CD14-positive monocyte (primary cell): ENCODE measurements at regions not wholly inside any gene's neighbourhood (a gene's known extent, or its start where the extent isn't known, plus 50 kb on each side); places are given as distances from the start of the nearest gene placed in this dataset.

Experiments
- DNase-seq, 3 donors: peaks; one replicate each; pipeline ENCODE4 v3.0.0-alpha.2; 2011 to 2022
- H2AFZ ChIP-seq: 2 replicates; pipeline ENCODE4 v1.6.0; 2012; ENCODE audit warnings: mild to moderate bottlenecking, low read depth, low read length, inconsistent platforms; ENCODE audit not compliant: insufficient read depth, poor library complexity, severe bottlenecking
- H3K27ac ChIP-seq, 2 donors: 1 replicate in 1 of 2; 2 replicates in 1 of 2; pipeline ENCODE4 v1.5.1; 2012 to 2013; ENCODE audit warnings: low read length in 2 of 2, control low read depth in 1 of 2, inconsistent platforms in 1 of 2, low read depth in 1 of 2, mild to moderate bottlenecking in 1 of 2
- H3K27me3 ChIP-seq, 2 donors: one replicate each; pipeline versions ENCODE4 v1.6.0 to v1.6.1; 2011 to 2013; ENCODE audit warnings: low read length in 2 of 2; ENCODE audit not compliant: control insufficient read depth in 2 of 2, insufficient read depth in 2 of 2
- H3K36me3 ChIP-seq, 2 donors: replicated peaks in 1 of 2; 1 replicate in 1 of 2; 2 replicates in 1 of 2; pipeline versions ENCODE4 v1.5.1 to v1.6.1; 2012 to 2013; ENCODE audit warnings: low read length in 2 of 2, control low read depth in 1 of 2, inconsistent platforms in 1 of 2, mild to moderate bottlenecking in 1 of 2; ENCODE audit not compliant: insufficient read depth in 2 of 2, control insufficient read depth in 1 of 2
- H3K4me1 ChIP-seq, 2 donors: 1 replicate in 1 of 2; 2 replicates in 1 of 2; pipeline versions ENCODE4 v1.5.1 to v1.6.1; 2012 to 2013; ENCODE audit warnings: low read length in 2 of 2, control low read depth in 1 of 2, inconsistent platforms in 1 of 2, mild to moderate bottlenecking in 1 of 2, moderate library complexity in 1 of 2; ENCODE audit not compliant: insufficient read depth in 2 of 2, control insufficient read depth in 1 of 2
- H3K4me2 ChIP-seq: replicated peaks from 2 replicates; pipeline ENCODE3; 2012; ENCODE audit warnings: low read length, moderate library complexity, mild to moderate bottlenecking; ENCODE audit not compliant: poor library complexity, severe bottlenecking; ENCODE audit errors: extremely low read depth
- H3K4me3 ChIP-seq, 3 experiments: fragments of 200-600 bp in 1 of 3; sonication (generic) in 1 of 3; replicated peaks in 1 of 3; 1 replicate in 2 of 3; 2 replicates in 1 of 3; pipeline ENCODE4 v1.5.1; 2011 to 2013; ENCODE audit warnings: low read length in 3 of 3, mild to moderate bottlenecking in 3 of 3, control low read depth in 2 of 3, low read depth in 2 of 3, inconsistent platforms in 1 of 3, moderate library complexity in 1 of 3
- H3K79me2 ChIP-seq: 2 replicates; pipeline ENCODE4 v1.6.0; 2012; ENCODE audit warnings: mild to moderate bottlenecking, control low read depth, inconsistent platforms, low read length, moderate library complexity; ENCODE audit not compliant: insufficient read depth
- H3K9ac ChIP-seq: 2 replicates; pipeline ENCODE4 v1.6.0; 2017; ENCODE audit warnings: low read length, mild to moderate bottlenecking; ENCODE audit not compliant: insufficient read depth, poor library complexity, severe bottlenecking
- H3K9me3 ChIP-seq, 2 donors: replicated peaks in 1 of 2; 1 replicate in 1 of 2; 2 replicates in 1 of 2; pipeline versions ENCODE4 v1.5.1 to v1.6.1; 2012 to 2013; ENCODE audit warnings: low read length in 2 of 2, control low read depth in 1 of 2; ENCODE audit not compliant: control insufficient read depth in 1 of 2, insufficient read depth in 1 of 2
- H4K20me1 ChIP-seq: 2 replicates; pipeline ENCODE4 v1.6.0; 2012; ENCODE audit warnings: mild to moderate bottlenecking, low read length, control low read depth, moderate library complexity; ENCODE audit not compliant: insufficient read depth
- H3K27ac Mint-ChIP-seq, 7 donors: one replicate each; pipeline ENCODE4 v1.8.0; 2020; ENCODE audit warnings: mild to moderate bottlenecking in 7 of 7, mixed read lengths in 7 of 7, moderate library complexity in 6 of 7, inconsistent platforms in 2 of 7
- H3K27me3 Mint-ChIP-seq, 3 donors: one replicate each; pipeline ENCODE4 v1.8.0; 2021 to 2022; ENCODE audit warnings: low read depth in 3 of 3, mild to moderate bottlenecking in 3 of 3, mixed read lengths in 3 of 3, moderate library complexity in 3 of 3, inconsistent platforms in 1 of 3
- H3K36me3 Mint-ChIP-seq, 2 donors: one replicate each; pipeline ENCODE4 v1.8.0; 2020; ENCODE audit warnings: mixed read lengths in 2 of 2, inconsistent platforms in 1 of 2, mild to moderate bottlenecking in 1 of 2
- H3K4me1 Mint-ChIP-seq: one replicate; pipeline ENCODE4 v1.8.0; 2020; ENCODE audit warnings: mild to moderate bottlenecking, mixed read lengths
- H3K4me3 Mint-ChIP-seq, 2 donors: one replicate each; pipeline ENCODE4 v1.8.0; 2020; ENCODE audit warnings: mild to moderate bottlenecking in 2 of 2, mixed read lengths in 2 of 2, moderate library complexity in 1 of 2
- H3K9me3 Mint-ChIP-seq, 7 donors: one replicate each; pipeline ENCODE4 v1.8.0; 2020 to 2022; ENCODE audit warnings: mixed read lengths in 7 of 7, mild to moderate bottlenecking in 6 of 7, moderate library complexity in 6 of 7, inconsistent platforms in 2 of 7
- WGBS: methylation state at CpG from one replicate; pipeline ENCODE4 v1.1.5; 2013; ENCODE audit warnings: missing lambda C conversion rate; ENCODE audit not compliant: insufficient coverage; 5-methylcytosine and 5-hydroxymethylcytosine counted together
- intact Hi-C, 2 donors: fragments of 100-400 bp; cut with micrococcal nuclease; formaldehyde crosslinking; loops; one replicate each; pipeline versions ENCODE4 v1.15.0 to v1.15.1; 2023
- TF ChIP-seq, protein P1 (sequence below): fragments of 200-600 bp; IDR thresholded peaks from one replicate; pipeline ENCODE4 v1.8.0; 2022; ENCODE audit warnings: antibody characterized with exemption, mild to moderate bottlenecking

DNA sequence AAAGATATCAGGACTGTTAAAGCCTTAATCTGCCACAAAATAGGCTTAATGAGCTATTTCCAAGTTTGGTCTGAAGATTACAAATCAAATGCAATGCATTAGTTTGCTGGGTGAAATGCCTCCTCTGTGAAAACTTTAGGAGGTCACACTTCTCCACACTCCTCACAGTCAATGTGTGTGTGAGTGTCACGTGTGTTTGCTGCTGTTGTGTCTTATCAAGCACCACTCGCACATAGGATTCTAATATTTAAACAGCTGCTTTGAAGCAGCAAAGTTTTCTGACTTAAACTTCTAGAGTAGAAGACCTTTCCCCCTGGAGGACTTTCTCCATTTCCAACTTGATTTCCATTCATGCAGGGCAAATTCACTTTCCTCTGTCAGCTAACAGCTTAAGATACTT lies 203.2 kb upstream of the PEX5L start:
- Mint-ChIP-seq H3K4me1 (no peaks in the 10 kb centered on the region), H3K4me3 (no peak overlapping the region), H3K27ac (no peak overlapping the region), H3K9me3 (peaks cover 4 to 13% (median 7%) of the 10 kb centered on the region in 7 donors), H3K36me3 (no peaks in the 10 kb centered on the region), H3K27me3 (peaks cover 0 to 2% (median 0%) of the 10 kb centered on the region in 3 donors)
- Histone ChIP-seq H3K4me2 (no peak overlapping the region), H3K9me3 (peaks cover 8 to 14% of the 10 kb centered on the region in 2 donors), H3K9ac (no peak overlapping the region), H3K4me3 (no peak overlapping the region), H3K79me2 (no peaks in the 10 kb centered on the region), H3K36me3 (no peaks in the 10 kb centered on the region), H3K4me1 (no peaks in the 10 kb centered on the region), H2AFZ (no peak overlapping the region), H4K20me1 (no peaks in the 10 kb centered on the region), H3K27ac (no peak overlapping the region), H3K27me3 (no peaks in the 10 kb centered on the region)
- no CpG with 5 or more reads among the region's 2 CpGs for WGBS
- intact Hi-C loops, result no loop called here
- TF ChIP-seq, protein P1, sequence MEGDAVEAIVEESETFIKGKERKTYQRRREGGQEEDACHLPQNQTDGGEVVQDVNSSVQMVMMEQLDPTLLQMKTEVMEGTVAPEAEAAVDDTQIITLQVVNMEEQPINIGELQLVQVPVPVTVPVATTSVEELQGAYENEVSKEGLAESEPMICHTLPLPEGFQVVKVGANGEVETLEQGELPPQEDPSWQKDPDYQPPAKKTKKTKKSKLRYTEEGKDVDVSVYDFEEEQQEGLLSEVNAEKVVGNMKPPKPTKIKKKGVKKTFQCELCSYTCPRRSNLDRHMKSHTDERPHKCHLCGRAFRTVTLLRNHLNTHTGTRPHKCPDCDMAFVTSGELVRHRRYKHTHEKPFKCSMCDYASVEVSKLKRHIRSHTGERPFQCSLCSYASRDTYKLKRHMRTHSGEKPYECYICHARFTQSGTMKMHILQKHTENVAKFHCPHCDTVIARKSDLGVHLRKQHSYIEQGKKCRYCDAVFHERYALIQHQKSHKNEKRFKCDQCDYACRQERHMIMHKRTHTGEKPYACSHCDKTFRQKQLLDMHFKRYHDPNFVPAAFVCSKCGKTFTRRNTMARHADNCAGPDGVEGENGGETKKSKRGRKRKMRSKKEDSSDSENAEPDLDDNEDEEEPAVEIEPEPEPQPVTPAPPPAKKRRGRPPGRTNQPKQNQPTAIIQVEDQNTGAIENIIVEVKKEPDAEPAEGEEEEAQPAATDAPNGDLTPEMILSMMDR, result no peak
- no peak for DNase-seq

- Histone ChIP-seq H3K27ac (no peak overlapping the region), H4K20me1 (no peaks in the 10 kb centered on the region), H3K27me3 (no peaks in the 10 kb centered on the region), H3K79me2 (no peaks in the 10 kb centered on the region), H3K4me2 (no peak overlapping the region), H3K9me3 (no peaks in the 10 kb centered on the region), H3K4me3 (no peak overlapping the region), H3K4me1 (no peaks in the 10 kb centered on the region), H3K9ac (no peak overlapping the region), H2AFZ (no peak overlapping the region), H3K36me3 (no peaks in the 10 kb centered on the region)
- WGBS, result no CpG with 5 or more reads among the region's 5 CpGs
- H3K4me3 Mint-ChIP-seq, result no peak overlapping the region
- no peaks in the 10 kb centered on the region for H3K36me3 Mint-ChIP-seq
- intact Hi-C loops, result no loop called here
- H3K27ac Mint-ChIP-seq, result no peak overlapping the region
- no peaks in the 10 kb centered on the region for H3K4me1 Mint-ChIP-seq
- DNase-seq, result peak in 1 of 3 donors; percentile 28
- H3K9me3 Mint-ChIP-seq, result peaks cover 2 to 12% (median 5%) of the 10 kb centered on the region in 7 donors
- TF ChIP-seq, protein P1, result no peak
- H3K27me3 Mint-ChIP-seq, result no peaks in the 10 kb centered on the region
Measured at GRCh38 chr3:180246688-180247195, 210.0 kb upstream of the PEX5L start.
